HG03571 (cell line): ENCODE measurements at regions not wholly inside any gene's neighbourhood (a gene's known extent, or its start where the extent isn't known, plus 50 kb on each side); places are given as distances from the start of the nearest gene placed in this dataset.

ENCODE experiments used
- ATAC-seq: cut with Tn5 transposase; IDR thresholded peaks from one replicate; pipeline ENCODE4 v1.9.1; 2021; ENCODE audit not compliant: unreplicated experiment

- no peak for ATAC-seq
Measured at GRCh38 chr20:6439737-6440442, 317.1 kb upstream of the FERMT1 start.

- no peak for ATAC-seq
Measured at GRCh38 chr20:6434131-6434530, 311.3 kb upstream of the FERMT1 start.

- no peak for ATAC-seq
Measured at GRCh38 chr20:6430381-6430780, 307.6 kb upstream of the FERMT1 start.

- ATAC-seq = no peak
Measured at GRCh38 chr20:6426287-6426891, 303.6 kb upstream of the FERMT1 start.

- ATAC-seq = no peak
Measured at GRCh38 chr20:6421321-6422248, 298.8 kb upstream of the FERMT1 start.

GRCh38 chr20:6420336-6420735, 297.5 kb upstream of the FERMT1 start:
- ATAC-seq = no peak

GRCh38 chr20:6418732-6419131, 295.9 kb upstream of the FERMT1 start:
- ATAC-seq = no peak

- ATAC-seq = no peak
Measured at GRCh38 chr20:6416371-6416770, 293.5 kb upstream of the FERMT1 start.

GRCh38 chr20:6411651-6412050, 288.8 kb upstream of the FERMT1 start:
- ATAC-seq = no peak

- no peak for ATAC-seq
Measured at GRCh38 chr20:6410721-6411120, 287.9 kb upstream of the FERMT1 start.

- no peak for ATAC-seq
Measured at GRCh38 chr20:6407163-6407562, 284.3 kb upstream of the FERMT1 start.

GRCh38 chr20:6401893-6402557, 279.2 kb upstream of the FERMT1 start:
- ATAC-seq = no peak

- ATAC-seq = no peak
Measured at GRCh38 chr20:6397115-6397514, 274.3 kb upstream of the FERMT1 start.

- ATAC-seq = no peak
Measured at GRCh38 chr20:6395695-6396094, 272.9 kb upstream of the FERMT1 start.

GRCh38 chr20:6388671-6389197, 265.9 kb upstream of the FERMT1 start:
- no peak for ATAC-seq

- no peak for ATAC-seq
Measured at GRCh38 chr20:6384956-6385486, 262.2 kb upstream of the FERMT1 start.

GRCh38 chr20:6384380-6384779, 261.6 kb upstream of the FERMT1 start:
- no peak for ATAC-seq

- ATAC-seq = no peak
Measured at GRCh38 chr20:6381887-6382286, 259.1 kb upstream of the FERMT1 start.

- no peak for ATAC-seq
Measured at GRCh38 chr20:6362245-6362644, 239.4 kb upstream of the FERMT1 start.

GRCh38 chr20:6360766-6361165, 237.9 kb upstream of the FERMT1 start:
- no peak for ATAC-seq
